Smooth muscle cell (in vitro differentiated cells): ENCODE measurements at regions not wholly inside any gene's neighbourhood (a gene's known extent, or its start where the extent isn't known, plus 50 kb on each side); places are given as distances from the start of the nearest gene placed in this dataset.

Source experiments
- DNase-seq: peaks from one replicate; lab custom pipeline; 2025; ENCODE audit not compliant: unreplicated experiment; lab: John Stamatoyannopoulos, UW
- H2AFZ ChIP-seq: fragments of 200-600 bp; sonication (generic); 2 replicates; pipeline ENCODE4 v1.6.0; 2016; ENCODE audit warnings: antibody characterized with exemption, low read depth, mild to moderate bottlenecking
- H3F3A ChIP-seq: fragments of 200-600 bp; sonication (generic); 2 replicates; pipeline ENCODE4 v1.6.0; 2017; ENCODE audit warnings: antibody characterized with exemption, low read depth
- H3K27ac ChIP-seq: fragments of 200-600 bp; sonication (generic); 2 replicates; pipeline ENCODE4 v1.5.1; 2016; ENCODE audit warnings: low read depth, mild to moderate bottlenecking
- H3K27me3 ChIP-seq: fragments of 200-600 bp; sonication (generic); 2 replicates; pipeline ENCODE4 v1.6.1; 2016; ENCODE audit warnings: low read depth, mild to moderate bottlenecking
- H3K36me3 ChIP-seq: fragments of 200-600 bp; sonication (generic); 2 replicates; pipeline ENCODE4 v1.5.1; 2016; ENCODE audit warnings: low read depth
- H3K4me1 ChIP-seq: fragments of 200-600 bp; sonication (generic); 2 replicates; pipeline ENCODE4 v1.5.1; 2016; ENCODE audit warnings: low read depth
- H3K4me2 ChIP-seq: fragments of 200-600 bp; sonication (generic); 2 replicates; pipeline ENCODE4 v1.6.0; 2016; ENCODE audit warnings: mild to moderate bottlenecking
- H3K4me3 ChIP-seq: fragments of 200-600 bp; sonication (generic); 2 replicates; pipeline ENCODE4 v1.5.1; 2016; ENCODE audit warnings: mild to moderate bottlenecking
- H3K79me2 ChIP-seq: fragments of 200-600 bp; sonication (generic); 2 replicates; pipeline ENCODE4 v1.6.0; 2016; ENCODE audit warnings: low read depth, mild to moderate bottlenecking
- H3K9ac ChIP-seq: fragments of 200-600 bp; sonication (generic); 2 replicates; pipeline ENCODE4 v1.6.0; 2016; ENCODE audit warnings: low read depth
- H3K9me3 ChIP-seq: fragments of 200-600 bp; sonication (generic); replicated peaks from 2 replicates; pipeline ENCODE4 v1.5.1; 2016; ENCODE audit warnings: low read depth
- H4K20me1 ChIP-seq: fragments of 200-600 bp; sonication (generic); 2 replicates; pipeline ENCODE4 v1.6.0; 2016; ENCODE audit warnings: low read depth
- WGBS: methylation state at CpG from one replicate; pipeline ENCODE4 v1.1.7; 2016; ENCODE audit warnings: low lambda C conversion rate; 5-methylcytosine and 5-hydroxymethylcytosine counted together
- TF ChIP-seq, protein P1 (sequence below): fragments of 200-600 bp; sonication (generic); IDR thresholded peaks from 2 replicates; pipeline ENCODE4 v1.5.1; 2017; ENCODE audit warnings: borderline replicate concordance, mild to moderate bottlenecking, antibody characterized with exemption; ENCODE audit not compliant: insufficient read depth, poor library complexity, severe bottlenecking

DNA sequence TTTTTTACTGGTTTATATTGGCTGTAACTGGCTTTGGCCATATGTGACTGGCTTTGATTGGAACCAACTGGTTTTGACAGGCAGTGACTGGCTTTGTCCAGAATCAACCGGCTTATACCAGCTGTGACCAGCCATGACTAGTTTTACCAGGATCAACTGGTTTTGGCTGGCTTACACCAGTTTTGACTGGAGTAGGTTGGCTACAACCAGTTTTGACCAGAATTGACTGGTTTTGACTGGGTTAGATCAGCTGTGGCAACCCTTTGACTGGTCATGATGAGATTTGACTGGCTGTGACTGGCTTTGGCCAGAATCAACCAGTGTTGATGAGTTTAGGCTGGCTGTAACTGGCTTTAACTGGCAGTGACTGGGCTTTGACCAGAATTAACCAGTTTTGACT is 169.2 kb upstream of the AMOT start:
- Histone ChIP-seq H3K4me3 (no peak overlapping the region), H4K20me1 (no peaks in the 10 kb centered on the region), H3F3A (no peaks in the 10 kb centered on the region), H3K9ac (no peak overlapping the region), H3K4me1 (no peaks in the 10 kb centered on the region), H3K79me2 (no peaks in the 10 kb centered on the region), H3K27ac (no peak overlapping the region), H3K36me3 (no peaks in the 10 kb centered on the region), H2AFZ (no peak overlapping the region), H3K4me2 (no peak overlapping the region), H3K27me3 (no peaks in the 10 kb centered on the region), H3K9me3 (no peaks in the 10 kb centered on the region)
- TF ChIP-seq, protein P1, sequence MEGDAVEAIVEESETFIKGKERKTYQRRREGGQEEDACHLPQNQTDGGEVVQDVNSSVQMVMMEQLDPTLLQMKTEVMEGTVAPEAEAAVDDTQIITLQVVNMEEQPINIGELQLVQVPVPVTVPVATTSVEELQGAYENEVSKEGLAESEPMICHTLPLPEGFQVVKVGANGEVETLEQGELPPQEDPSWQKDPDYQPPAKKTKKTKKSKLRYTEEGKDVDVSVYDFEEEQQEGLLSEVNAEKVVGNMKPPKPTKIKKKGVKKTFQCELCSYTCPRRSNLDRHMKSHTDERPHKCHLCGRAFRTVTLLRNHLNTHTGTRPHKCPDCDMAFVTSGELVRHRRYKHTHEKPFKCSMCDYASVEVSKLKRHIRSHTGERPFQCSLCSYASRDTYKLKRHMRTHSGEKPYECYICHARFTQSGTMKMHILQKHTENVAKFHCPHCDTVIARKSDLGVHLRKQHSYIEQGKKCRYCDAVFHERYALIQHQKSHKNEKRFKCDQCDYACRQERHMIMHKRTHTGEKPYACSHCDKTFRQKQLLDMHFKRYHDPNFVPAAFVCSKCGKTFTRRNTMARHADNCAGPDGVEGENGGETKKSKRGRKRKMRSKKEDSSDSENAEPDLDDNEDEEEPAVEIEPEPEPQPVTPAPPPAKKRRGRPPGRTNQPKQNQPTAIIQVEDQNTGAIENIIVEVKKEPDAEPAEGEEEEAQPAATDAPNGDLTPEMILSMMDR = no peak
- DNase-seq = no peak
- 96% methylated on average over 1 of the region's 1 CpG for WGBS

DNA sequence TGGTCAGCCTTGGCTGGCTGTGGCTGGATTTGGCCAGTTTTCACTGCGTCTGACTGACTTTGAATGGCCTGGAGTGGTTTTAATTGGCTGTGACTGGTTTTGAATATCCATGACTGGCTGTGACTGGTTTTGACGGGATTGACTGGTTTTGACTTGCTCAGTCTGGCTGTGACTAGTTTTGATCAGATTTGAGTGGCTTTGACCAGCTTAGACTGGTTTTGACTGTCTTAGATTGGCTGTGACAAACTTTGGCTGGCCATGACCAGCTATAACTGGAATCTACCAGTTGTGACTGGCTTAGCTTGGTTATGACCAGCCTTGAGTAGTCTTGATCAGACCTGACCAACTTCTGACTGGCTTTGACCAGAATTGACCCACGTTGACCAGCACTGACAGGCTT is 168.4 kb upstream of the AMOT start:
- Histone ChIP-seq H3K79me2 (no peaks in the 10 kb centered on the region), H3F3A (no peaks in the 10 kb centered on the region), H3K4me1 (no peaks in the 10 kb centered on the region), H4K20me1 (no peaks in the 10 kb centered on the region), H3K4me3 (no peak overlapping the region), H3K36me3 (no peaks in the 10 kb centered on the region), H2AFZ (no peak overlapping the region), H3K27me3 (no peaks in the 10 kb centered on the region), H3K4me2 (no peak overlapping the region), H3K27ac (no peak overlapping the region), H3K9ac (no peak overlapping the region), H3K9me3 (no peaks in the 10 kb centered on the region)
- no peak for DNase-seq
- TF ChIP-seq, protein P1 = no peak
- 93% methylated on average over 3 of the region's 3 CpGs for WGBS

DNA sequence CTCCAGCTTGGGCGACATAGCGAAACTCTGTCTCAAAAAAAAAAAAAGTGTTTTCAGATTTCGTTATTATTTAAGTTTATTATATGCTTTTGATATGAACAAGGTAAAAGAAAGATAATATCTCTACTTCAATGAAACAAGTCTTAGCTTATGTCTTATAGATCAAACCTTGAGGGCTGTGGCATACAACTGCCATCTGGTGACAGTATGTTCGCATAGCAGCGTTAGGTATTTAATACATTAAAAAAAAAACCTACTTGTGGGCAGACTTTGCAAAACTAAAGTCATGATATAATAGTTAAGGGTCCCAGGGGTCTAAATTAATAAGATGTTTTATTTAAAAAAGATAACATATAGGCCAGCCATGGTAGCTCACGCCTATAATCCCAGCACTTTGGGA is 161.2 kb upstream of the AMOT start:
- no peaks in the 10 kb centered on the region for H3K27me3 ChIP-seq
- TF ChIP-seq, protein P1 = no peak
- no peak overlapping the region for H3K27ac ChIP-seq
- no peaks in the 10 kb centered on the region for H4K20me1 ChIP-seq
- H3F3A ChIP-seq = no peaks in the 10 kb centered on the region
- no peaks in the 10 kb centered on the region for H3K4me1 ChIP-seq
- WGBS = 92% methylated on average over 6 of the region's 6 CpGs
- H3K79me2 ChIP-seq = no peaks in the 10 kb centered on the region
- no peak overlapping the region for H3K4me2 ChIP-seq
- H3K9ac ChIP-seq = no peak overlapping the region
- no peaks in the 10 kb centered on the region for H3K36me3 ChIP-seq
- H3K9me3 ChIP-seq = no peaks in the 10 kb centered on the region
- DNase-seq = no peak
- H2AFZ ChIP-seq = no peak overlapping the region
- H3K4me3 ChIP-seq = no peak overlapping the region

DNA sequence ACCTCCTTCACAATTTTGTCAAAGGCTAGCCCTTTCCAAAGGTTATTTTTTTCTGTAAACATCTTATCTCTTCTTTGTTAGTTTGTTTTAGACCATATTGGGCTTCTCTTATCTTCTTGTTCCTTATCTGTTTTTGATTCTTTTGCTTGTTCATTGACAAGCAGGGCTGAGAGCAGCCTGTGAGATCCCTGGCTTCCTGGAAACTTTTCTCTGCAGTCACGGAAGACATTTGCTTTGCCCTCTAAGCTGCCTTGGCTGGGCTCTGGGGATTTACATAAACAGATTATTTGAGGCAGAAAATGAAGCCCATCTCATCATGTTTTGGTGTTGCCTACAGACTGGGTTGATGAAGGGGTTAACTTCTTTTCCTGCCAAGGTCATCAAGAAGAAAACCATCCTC is 157.4 kb upstream of the AMOT start:
- Histone ChIP-seq H3K4me3 (peak overlapping the region; percentile 4), H3K9me3 (no peaks in the 10 kb centered on the region), H3K9ac (no peak overlapping the region), H3K4me1 (no peaks in the 10 kb centered on the region), H3K27ac (no peak overlapping the region), H4K20me1 (no peaks in the 10 kb centered on the region), H3K4me2 (peak overlapping the region; percentile 56), H3K36me3 (no peaks in the 10 kb centered on the region), H2AFZ (peak overlapping the region; percentile 75), H3F3A (no peaks in the 10 kb centered on the region), H3K79me2 (no peaks in the 10 kb centered on the region), H3K27me3 (no peaks in the 10 kb centered on the region)
- WGBS = 25% methylated on average over 1 of the region's 1 CpG
- TF ChIP-seq, protein P1 = no peak
- DNase-seq = no peak
